Prostate gland (tissue), 2 donors: ENCODE measurements at regions not wholly inside any gene's neighbourhood (a gene's known extent, or its start where the extent isn't known, plus 50 kb on each side); places are given as distances from the start of the nearest gene placed in this dataset.
"Not testable (repeated sequence)": the region's sequence is repeated elsewhere in the genome, so short reads cannot be mapped to it uniquely, and the experiment has no call there.

Source experiments
- DNase-seq: peaks from one replicate; pipeline ENCODE4 v3.0.0-alpha.2; 2019; ENCODE audit warnings: low spot score
- H3K27ac ChIP-seq, 2 donors: fragments of 200-600 bp; sonication (generic); 2 replicates each; pipeline ENCODE4 v1.5.1; 2017 to 2019
- H3K27me3 ChIP-seq: fragments of 200-600 bp; sonication (generic); replicated peaks from 2 replicates; pipeline ENCODE4 v1.5.1; 2019; ENCODE audit not compliant: insufficient read depth
- H3K36me3 ChIP-seq, 2 donors: fragments of 200-600 bp; sonication (generic); 1 replicate in 1 of 2; 2 replicates in 1 of 2; pipeline versions ENCODE4 v1.5.1 to v1.8.1; 2017 to 2019
- H3K4me1 ChIP-seq: fragments of 200-600 bp; sonication (generic); replicated peaks from 2 replicates; pipeline ENCODE4 v1.5.1; 2019
- H3K4me3 ChIP-seq, 2 donors: fragments of 200-600 bp; sonication (generic); 2 replicates each; pipeline ENCODE4 v1.5.1; 2017 to 2019
- H3K9me3 ChIP-seq: fragments of 200-600 bp; sonication (generic); 2 replicates; pipeline ENCODE4 v1.5.1; 2017
- POLR2A ChIP-seq: fragments of 450-650 bp; IDR thresholded peaks from one replicate; pipeline ENCODE4 v1.6.1; 2016; ENCODE audit warnings: antibody characterized with exemption, mild to moderate bottlenecking
- POLR2AphosphoS5 ChIP-seq: sonication (generic); formaldehyde crosslinking; IDR thresholded peaks from one replicate; pipeline ENCODE4 v1.6.1; 2017; ENCODE audit warnings: antibody characterized with exemption
- WGBS: methylation state at CpG from one replicate; pipeline ENCODE4 v1.1.5; 2018; 5-methylcytosine and 5-hydroxymethylcytosine counted together
- intact Hi-C: fragments of 100-400 bp; cut with DNase I; formaldehyde crosslinking; loops from one replicate; pipeline ENCODE4 v1.14.2; 2022
- TF ChIP-seq, protein P1 (sequence below), 4 experiments: fragments of 200-600 bp in 2 of 4; fragments of 450-650 bp in 2 of 4; sonication (generic) in 2 of 4; IDR thresholded peaks; 1 replicate in 3 of 4; 2 replicates in 1 of 4; pipeline ENCODE4 v1.5.1; 2016 to 2019; ENCODE audit warnings: antibody characterized with exemption in 4 of 4, mild to moderate bottlenecking in 2 of 4, moderate library complexity in 2 of 4

DNA sequence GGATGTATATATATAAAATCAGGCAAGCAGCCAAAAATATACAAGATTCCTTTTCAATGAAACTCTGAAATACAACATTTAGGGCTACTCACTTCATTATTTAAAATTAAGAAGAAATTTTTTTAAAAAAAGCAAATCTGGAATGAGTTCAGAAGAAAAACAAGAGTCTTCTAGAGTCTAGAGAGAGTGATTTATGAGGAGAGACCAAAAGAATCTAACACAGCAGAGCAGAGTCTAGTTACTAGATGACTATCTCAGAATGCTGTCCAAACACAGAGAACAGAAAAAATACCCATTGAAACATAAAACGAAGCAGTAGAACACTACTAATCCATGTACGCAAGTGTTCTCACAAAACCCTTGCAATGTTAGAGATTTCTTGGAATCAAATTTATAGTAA is 275.2 kb upstream of the CBLB start:
- Histone ChIP-seq H3K27ac (no peak overlapping the region), H3K4me1 (no peaks in the 10 kb centered on the region), H3K36me3 (no peaks in the 10 kb centered on the region), H3K27me3 (no peaks in the 10 kb centered on the region), H3K4me3 (no peak overlapping the region), H3K9me3 (no peaks in the 10 kb centered on the region)
- intact Hi-C loops = no loop called here
- no peak for DNase-seq
- 27% methylated on average over 2 of the region's 2 CpGs for WGBS
- TF ChIP-seq, protein P1, sequence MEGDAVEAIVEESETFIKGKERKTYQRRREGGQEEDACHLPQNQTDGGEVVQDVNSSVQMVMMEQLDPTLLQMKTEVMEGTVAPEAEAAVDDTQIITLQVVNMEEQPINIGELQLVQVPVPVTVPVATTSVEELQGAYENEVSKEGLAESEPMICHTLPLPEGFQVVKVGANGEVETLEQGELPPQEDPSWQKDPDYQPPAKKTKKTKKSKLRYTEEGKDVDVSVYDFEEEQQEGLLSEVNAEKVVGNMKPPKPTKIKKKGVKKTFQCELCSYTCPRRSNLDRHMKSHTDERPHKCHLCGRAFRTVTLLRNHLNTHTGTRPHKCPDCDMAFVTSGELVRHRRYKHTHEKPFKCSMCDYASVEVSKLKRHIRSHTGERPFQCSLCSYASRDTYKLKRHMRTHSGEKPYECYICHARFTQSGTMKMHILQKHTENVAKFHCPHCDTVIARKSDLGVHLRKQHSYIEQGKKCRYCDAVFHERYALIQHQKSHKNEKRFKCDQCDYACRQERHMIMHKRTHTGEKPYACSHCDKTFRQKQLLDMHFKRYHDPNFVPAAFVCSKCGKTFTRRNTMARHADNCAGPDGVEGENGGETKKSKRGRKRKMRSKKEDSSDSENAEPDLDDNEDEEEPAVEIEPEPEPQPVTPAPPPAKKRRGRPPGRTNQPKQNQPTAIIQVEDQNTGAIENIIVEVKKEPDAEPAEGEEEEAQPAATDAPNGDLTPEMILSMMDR (IDR thresholded peaks at IDR 0.05) = no peak

GRCh38 chr3:106148440-106149082 is 279.7 kb upstream of the CBLB start:
- intact Hi-C loops, DNase-seq, H3K4me1 ChIP-seq: not testable (repeated sequence)

GRCh38 chr3:106157411-106157810 is 288.6 kb upstream of the CBLB start:
- intact Hi-C loops = no loop called here

More at GRCh38 chr3:106148440-106149082, 279.7 kb upstream of the CBLB start:
- WGBS = 98% methylated on average over 23 of the region's 28 CpGs
- not testable (repeated sequence) for H3K36me3 ChIP-seq, H3K27me3 ChIP-seq, H3K9me3 ChIP-seq, H3K4me3 ChIP-seq, H3K27ac ChIP-seq

DNA sequence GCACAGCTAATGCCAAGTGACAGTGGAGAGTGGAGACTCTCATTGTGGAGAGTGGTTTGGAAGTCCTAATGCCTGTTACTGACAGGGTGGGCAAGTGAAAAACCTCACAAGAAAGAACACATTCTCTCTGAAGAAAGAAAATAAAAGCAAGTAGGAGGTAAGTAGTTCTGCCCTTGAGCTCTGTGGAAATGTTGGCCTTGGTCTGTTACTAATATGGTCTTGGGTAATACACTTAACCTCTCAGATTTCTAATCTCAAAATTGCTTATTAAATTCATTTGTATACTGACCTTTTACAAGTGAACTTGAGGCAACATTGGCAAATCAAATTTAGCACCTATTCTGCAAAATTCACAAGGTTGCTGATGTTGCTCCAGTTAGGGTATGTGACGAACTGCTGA is 291.6 kb upstream of the CBLB start:
- TF ChIP-seq, protein P1 (IDR thresholded peaks at IDR 0.05) = no peak
- TF ChIP-seq POLR2AphosphoS5 (no peak), POLR2A (no peak)
- Histone ChIP-seq H3K27me3 (no peaks in the 10 kb centered on the region), H3K27ac (no peak overlapping the region), H3K9me3 (no peaks in the 10 kb centered on the region), H3K4me1 (no peaks in the 10 kb centered on the region), H3K4me3 (no peak overlapping the region), H3K36me3 (no peaks in the 10 kb centered on the region)
- WGBS = 100% methylated on average over 1 of the region's 1 CpG
- intact Hi-C loops = no loop called here
- no peak for DNase-seq

More at GRCh38 chr3:106157411-106157810, 288.6 kb upstream of the CBLB start:
- Histone ChIP-seq H3K27me3 (no peaks in the 10 kb centered on the region), H3K36me3 (no peaks in the 10 kb centered on the region), H3K27ac (no peak overlapping the region), H3K9me3 (no peaks in the 10 kb centered on the region), H3K4me3 (no peak overlapping the region), H3K4me1 (no peaks in the 10 kb centered on the region)
- no peak for DNase-seq
- WGBS = 85% methylated on average over 3 of the region's 3 CpGs
- TF ChIP-seq POLR2AphosphoS5 (no peak), POLR2A (no peak)
- TF ChIP-seq, protein P1 (IDR thresholded peaks at IDR 0.05) = no peak

GRCh38 chr3:106161246-106161645 is 292.4 kb upstream of the CBLB start:
- intact Hi-C loops = no loop called here
- Histone ChIP-seq H3K4me1 (no peaks in the 10 kb centered on the region), H3K27ac (no peak overlapping the region), H3K9me3 (no peaks in the 10 kb centered on the region), H3K36me3 (no peaks in the 10 kb centered on the region), H3K4me3 (no peak overlapping the region), H3K27me3 (no peaks in the 10 kb centered on the region)
- no peak for DNase-seq
- WGBS = 56% methylated on average over 4 of the region's 4 CpGs
- TF ChIP-seq, protein P1 (IDR thresholded peaks at IDR 0.05) = no peak
- TF ChIP-seq POLR2AphosphoS5 (no peak), POLR2A (no peak)
